Stimulated activated CD8-positive, alpha-beta memory T cell treated with anti-CD3 and anti-CD28 coated beads, Interleukin-7, amount 100 ng/mL, for 4 hours (primary cell): ENCODE measurements at regions not wholly inside any gene's neighbourhood (a gene's known extent, or its start where the extent isn't known, plus 50 kb on each side); places are given as distances from the start of the nearest gene placed in this dataset.
"Not testable (repeated sequence)": the region's sequence is repeated elsewhere in the genome, so short reads cannot be mapped to it uniquely, and the experiment has no call there.

ENCODE experiments used
- DNase-seq, 2 donors: peaks; one replicate each; pipeline ENCODE4 v3.0.0-alpha.2; 2020; ENCODE audit warnings: low read depth in 2 of 2

DNA sequence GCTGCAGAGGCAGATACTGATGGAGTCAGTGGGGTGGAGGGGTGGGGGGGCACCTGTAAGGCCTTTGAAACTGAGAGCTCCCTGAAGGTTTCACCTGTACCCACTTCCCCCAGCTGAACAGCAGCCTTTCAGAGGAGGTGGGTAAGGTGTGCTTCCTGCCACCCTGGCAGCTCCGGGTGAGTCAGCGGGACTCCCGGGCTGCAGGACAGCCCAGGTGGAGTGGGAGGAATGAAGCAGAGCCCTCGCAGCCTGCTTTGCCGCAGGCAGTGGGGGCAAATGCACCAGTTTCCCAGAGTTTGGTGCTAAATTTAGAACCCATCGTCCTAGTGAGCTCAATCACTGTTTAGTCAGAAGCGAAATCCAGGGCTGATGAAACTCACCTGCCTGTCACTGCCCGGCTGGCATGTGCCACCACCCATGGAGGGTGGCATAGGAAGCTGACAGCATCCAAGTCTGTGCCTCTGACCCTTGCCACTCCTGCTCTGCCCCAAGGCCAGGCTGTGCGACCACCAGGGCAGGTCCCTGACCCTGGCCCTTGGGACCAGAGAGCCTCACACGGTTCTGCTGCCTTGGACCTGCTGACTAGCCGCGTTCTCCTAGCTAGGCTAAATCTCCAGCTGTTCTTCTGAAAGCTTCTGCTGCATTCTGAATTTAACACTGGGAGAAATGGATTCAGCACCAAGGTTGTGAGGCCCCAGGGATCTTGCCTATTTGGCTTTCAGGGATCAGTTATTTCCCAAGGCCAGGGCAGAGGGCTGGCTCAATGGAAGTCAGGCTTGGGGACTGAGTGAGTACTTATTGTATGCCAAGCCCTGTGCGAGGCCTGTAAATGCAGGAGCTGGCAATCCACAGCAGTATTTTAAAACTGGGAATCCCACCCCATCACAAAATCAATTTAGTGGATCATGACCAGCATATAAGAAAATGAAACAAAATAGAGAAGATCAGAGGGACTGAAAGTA is 67.3 kb upstream of the RASGRF1 start:
- no peak for DNase-seq

DNA sequence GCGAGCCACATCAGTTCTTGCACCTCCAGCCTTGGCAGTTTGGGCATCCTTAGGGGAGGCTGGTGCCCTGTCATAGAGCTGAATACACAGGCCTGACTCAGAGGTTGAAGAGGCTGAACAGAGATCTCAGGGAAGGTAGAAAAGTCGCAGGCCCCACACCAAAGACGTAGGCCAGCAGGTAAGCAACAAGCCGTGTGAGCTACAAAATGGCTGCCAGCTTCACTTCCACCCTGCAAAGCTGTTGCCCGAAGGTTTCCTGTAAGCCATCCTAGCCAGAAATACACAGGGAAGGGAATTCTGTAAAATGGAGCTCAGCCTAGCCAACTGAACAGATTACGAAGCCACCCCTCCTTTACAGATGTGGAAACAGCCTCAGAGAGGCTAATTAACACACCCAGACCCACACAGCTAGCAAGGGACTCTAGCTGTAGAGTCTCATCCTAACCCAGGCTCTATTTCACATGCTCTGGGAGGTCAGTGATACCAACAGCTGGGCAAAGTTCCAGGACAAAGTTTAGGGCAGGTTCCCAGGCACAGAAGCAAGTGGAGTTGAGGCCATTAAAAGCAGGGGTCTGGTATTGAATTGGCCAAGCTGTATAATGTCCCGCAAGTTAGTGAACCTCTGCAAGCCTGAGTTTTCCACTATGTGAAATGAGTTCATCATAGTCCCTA is 66.3 kb upstream of the RASGRF1 start:
- no peak for DNase-seq

DNA sequence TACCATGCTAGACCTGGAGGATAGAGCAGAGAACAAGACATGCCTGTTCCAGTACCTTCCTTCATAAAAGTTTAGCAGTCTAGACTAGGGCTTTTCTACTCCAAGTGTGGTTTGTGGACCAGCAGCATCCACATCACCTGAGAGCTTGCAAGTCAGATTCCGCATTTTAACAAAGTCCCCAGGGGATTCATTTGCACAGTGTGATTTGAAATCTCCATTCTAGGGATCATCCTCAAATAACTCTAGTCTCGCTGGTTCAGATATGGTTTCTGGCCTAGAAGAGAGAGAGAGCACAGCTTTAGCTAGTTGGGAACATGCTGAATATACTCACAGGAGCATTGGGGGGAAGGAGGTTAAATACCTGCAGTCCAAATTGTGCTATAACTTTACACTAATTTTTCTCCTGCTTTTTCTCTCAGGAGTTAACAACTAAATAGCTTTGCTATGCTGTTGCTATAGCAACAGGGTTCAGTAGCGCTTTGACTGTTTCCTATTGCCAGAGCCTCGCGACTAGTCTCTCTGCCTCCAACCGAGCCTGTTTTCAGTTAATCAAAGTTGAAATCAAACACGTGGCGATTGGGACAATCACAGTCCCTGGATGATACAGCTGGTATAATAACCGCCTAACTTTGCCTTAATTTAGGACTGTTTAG is 64.0 kb upstream of the RASGRF1 start:
- no peak for DNase-seq

DNA sequence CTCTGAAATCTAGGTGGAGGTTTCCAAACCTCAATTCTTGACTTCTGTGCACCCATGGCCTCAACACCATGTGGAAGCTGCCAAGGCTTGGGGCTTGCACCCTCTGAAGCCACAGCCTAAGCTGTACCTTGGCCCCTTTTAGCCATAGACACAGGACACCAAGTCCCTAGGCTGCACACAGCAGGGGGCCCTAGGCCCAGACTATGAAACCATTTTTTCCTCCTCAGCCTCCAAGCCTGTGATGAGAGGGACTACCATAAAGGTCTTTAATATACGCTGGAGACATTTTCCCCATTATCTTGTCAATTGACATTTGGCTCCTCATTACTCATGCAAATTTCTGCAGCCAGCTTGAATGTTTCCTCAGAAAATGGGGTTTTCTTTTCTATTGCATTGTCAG is 53.7 kb upstream of the RASGRF1 start:
- DNase-seq, result not testable (repeated sequence)

DNA sequence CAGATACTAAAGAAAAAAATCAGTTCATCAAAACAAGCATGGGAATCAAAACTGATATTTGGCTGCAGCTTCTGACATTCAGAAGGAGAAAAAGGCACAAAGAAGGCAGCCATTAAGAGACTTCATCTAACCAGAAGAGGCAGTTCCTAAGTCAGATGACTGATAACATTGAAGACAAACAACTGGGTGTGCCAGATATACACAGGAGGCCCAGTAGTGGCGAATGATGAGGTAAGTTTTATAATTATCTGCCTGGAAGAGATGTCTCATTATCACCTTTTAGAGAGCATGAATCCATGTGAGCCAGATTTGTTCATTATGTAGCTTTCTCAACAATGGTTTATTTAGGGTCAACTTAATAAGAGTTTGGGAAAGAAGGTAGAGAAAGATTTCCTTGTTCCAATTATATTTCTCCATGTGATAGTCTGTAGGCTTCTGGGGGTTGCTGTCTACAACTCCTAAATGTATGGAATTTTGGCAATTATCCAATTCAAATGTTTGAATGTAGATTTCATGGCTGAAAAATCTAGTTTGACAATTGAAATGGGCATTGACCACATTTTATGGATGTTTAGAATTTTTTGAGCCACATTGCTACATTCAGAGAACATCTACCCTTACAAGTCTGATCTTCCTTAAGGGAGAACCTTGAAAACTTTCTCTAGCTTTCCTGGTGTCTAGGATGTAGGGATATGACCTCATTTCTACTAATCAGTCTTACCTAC is 50.4 kb upstream of the RASGRF1 start:
- no peak for DNase-seq
